Retinal pigment epithelial cell (primary cell): ENCODE measurements at regions not wholly inside any gene's neighbourhood (a gene's known extent, or its start where the extent isn't known, plus 50 kb on each side); places are given as distances from the start of the nearest gene placed in this dataset.

ENCODE experiments used
- DNase-seq: peaks from one replicate; pipeline ENCODE4 v3.0.0-alpha.2; 2010; ENCODE audit warnings: low read depth
- H3K4me3 ChIP-seq: 2 replicates; pipeline ENCODE4 v1.5.1; 2011; ENCODE audit warnings: mild to moderate bottlenecking, low read length, control low read depth, moderate library complexity
- TF ChIP-seq, protein P1 (sequence below): conservative IDR thresholded peaks from 2 replicates; pipeline ENCODE4 v1.5.1; 2011; ENCODE audit warnings: low read depth, low read length, control low read depth, inconsistent platforms

DNA sequence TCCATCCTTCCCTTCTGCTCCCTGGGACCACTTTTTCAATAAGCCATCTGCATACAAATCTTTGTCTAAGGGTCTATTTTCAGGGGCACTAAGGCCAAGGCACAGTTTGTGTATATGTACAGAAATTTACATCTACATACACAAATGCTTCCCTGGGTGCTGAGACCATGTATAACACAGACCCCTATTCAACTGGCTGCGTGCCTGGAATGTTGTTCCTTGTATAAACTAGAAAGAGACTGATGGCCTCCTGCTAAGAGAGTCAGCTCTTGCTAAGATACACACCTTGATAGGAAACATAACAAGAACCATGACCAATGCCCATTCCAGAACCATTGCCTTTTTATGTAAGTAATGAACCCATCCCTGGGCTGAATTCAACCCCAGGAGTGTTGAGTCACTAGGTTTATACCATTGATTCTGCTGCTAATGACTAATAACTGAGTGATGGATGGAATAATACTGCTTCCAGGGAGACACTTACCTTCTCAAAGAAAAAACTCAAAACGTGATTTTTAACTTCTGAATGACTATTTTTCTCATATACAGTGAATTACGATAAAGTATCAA, 290.7 kb downstream of the FGFR2 start:
- TF ChIP-seq, protein P1, sequence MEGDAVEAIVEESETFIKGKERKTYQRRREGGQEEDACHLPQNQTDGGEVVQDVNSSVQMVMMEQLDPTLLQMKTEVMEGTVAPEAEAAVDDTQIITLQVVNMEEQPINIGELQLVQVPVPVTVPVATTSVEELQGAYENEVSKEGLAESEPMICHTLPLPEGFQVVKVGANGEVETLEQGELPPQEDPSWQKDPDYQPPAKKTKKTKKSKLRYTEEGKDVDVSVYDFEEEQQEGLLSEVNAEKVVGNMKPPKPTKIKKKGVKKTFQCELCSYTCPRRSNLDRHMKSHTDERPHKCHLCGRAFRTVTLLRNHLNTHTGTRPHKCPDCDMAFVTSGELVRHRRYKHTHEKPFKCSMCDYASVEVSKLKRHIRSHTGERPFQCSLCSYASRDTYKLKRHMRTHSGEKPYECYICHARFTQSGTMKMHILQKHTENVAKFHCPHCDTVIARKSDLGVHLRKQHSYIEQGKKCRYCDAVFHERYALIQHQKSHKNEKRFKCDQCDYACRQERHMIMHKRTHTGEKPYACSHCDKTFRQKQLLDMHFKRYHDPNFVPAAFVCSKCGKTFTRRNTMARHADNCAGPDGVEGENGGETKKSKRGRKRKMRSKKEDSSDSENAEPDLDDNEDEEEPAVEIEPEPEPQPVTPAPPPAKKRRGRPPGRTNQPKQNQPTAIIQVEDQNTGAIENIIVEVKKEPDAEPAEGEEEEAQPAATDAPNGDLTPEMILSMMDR, result no peak

GRCh38 chr10:121308020-121308419, 290.2 kb downstream of the FGFR2 start:
- DNase-seq, result no peak
- no peak overlapping the region for H3K4me3 ChIP-seq
- TF ChIP-seq, protein P1, result no peak

More for the DNA sequence above, 290.7 kb downstream of the FGFR2 start:
- no peak for DNase-seq
- no peak overlapping the region for H3K4me3 ChIP-seq

DNA sequence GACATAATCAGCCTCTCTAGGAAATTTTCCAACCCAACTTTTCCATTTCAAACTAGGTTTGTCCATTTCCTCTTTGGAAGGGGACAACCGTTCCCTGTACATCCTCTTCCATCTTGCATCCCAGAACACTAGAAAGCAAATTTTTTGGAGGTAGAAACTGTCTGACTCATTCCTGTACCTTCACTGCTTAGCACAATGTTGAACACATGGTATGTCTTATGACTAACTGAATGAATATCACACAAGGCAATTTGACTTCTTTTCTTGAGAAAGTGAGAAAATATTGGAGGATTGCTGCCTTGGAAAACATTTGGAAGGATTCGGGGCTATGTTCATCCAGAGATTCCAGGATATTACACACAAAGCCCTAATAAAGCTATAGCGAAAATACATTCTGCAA, 289.1 kb downstream of the FGFR2 start:
- no peak overlapping the region for H3K4me3 ChIP-seq
- TF ChIP-seq, protein P1, result no peak
- peak; percentile 41 for DNase-seq

GRCh38 chr10:121310151-121310711, 288.0 kb downstream of the FGFR2 start:
- TF ChIP-seq, protein P1, result no peak
- DNase-seq, result no peak
- H3K4me3 ChIP-seq, result no peak overlapping the region

DNA sequence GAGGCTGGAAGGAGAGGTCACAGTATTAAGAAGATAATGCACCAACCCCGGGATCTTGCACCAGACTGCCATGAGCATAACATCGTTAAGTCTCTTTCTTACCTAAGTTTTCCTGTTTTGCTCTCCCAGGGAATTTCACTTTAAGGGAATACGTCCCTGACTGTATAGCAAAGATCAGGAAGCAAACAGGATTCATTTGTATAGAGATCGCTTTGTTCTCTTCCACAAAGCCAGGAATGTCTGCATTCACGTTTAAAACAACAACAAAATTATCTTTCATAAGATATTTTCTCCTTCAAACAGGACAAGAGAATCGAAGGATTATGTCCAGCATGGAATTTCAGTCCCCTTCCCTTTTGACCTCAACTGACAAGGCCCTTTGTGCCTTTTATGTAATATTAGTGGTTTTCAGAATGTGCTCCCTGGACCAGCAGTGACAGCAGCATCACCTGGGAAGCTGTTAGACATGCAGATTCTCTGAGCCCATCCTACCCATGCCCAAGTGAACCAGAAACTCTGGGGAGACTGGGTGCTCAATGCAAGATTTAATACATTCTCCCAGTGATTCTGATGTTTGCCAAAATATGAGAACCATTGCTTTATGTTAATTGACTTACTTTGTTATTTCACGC, 286.3 kb downstream of the FGFR2 start:
- no peak overlapping the region for H3K4me3 ChIP-seq
- DNase-seq, result no peak
- TF ChIP-seq, protein P1, result no peak

DNA sequence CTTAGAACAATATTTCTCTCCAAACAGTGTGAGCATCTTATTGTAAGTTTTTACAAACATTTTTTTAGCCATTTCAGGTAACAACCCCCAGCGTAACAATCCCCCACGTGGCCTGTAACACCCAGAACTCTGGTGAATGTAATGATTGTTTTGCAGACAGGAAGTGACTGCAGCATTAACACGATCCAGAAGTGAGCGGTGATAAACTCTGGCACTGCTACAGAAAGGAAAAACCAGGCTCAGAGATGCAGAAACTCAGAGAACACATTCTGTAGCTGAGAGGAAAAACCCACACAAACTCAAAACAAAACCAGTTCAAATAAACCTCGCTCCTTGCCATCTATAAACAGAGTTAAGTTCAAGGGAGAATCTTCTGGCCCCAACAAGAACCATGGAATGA, 285.7 kb downstream of the FGFR2 start:
- DNase-seq, result no peak
- no peak overlapping the region for H3K4me3 ChIP-seq
- TF ChIP-seq, protein P1, result no peak
